ENCODE measurements at regions not wholly inside any gene's neighbourhood (a gene's known extent, or its start where the extent isn't known, plus 50 kb on each side); places are given as distances from the start of the nearest gene placed in this dataset.

DNA sequence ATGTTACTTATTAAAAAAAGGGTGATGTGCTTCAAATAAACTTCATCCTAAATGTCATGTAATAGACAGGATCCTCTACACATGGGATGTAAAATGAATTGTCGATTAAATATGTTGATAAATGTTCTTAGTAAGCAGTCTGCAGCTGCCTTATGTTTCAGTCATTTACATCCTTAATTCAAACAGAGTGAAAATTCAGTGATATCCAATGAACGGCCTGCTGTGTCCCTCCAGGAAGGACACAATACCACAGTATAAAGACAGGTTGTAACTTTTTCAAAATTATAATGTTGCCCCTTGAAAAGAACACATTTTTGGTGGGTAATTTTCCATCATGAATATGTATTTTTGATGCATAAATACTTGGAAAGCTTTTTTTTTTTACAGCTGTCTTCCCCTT, 266.5 kb upstream of the SEMA3A start:
- Histone ChIP-seq H3K9me2 (ENCODE audit: insufficient read depth) (no peaks in the 10 kb centered on the region), H4K20me1 (ENCODE audit: insufficient read depth) (no peaks in the 10 kb centered on the region), H3K36me3 (ENCODE audit: control insufficient read depth in 1 of 2, insufficient read depth in 2 of 2, low read length in 2 of 2) (no peaks in the 10 kb centered on the region), H3K4me3 (replicated peaks in 1 of 2; ENCODE audit: low read depth in 1 of 2, low read length in 2 of 2) (no peak overlapping the region), H3K27ac (ENCODE audit: low read depth, low read length) (no peak overlapping the region), H3K4me2 (ENCODE audit: low read length) (no peak overlapping the region), H3K79me2 (ENCODE audit: insufficient read depth, low read length) (no peaks in the 10 kb centered on the region), H3K27me3 (ENCODE audit: insufficient read depth, low read length) (no peaks in the 10 kb centered on the region), H2AFZ (ENCODE audit: low read depth, low read length, poor library complexity, severe bottlenecking) (peak overlapping the region; percentile 57), H3K9me3 (ENCODE audit: control insufficient read depth in 1 of 2, insufficient read depth in 1 of 2, low read depth in 1 of 2, low read length in 2 of 2) (no peaks in the 10 kb centered on the region), H3K9ac (ENCODE audit: low read length) (no peak overlapping the region), H3K4me1 (ENCODE audit: control insufficient read depth in 1 of 2, insufficient read depth in 2 of 2, low read length in 2 of 2) (no peaks in the 10 kb centered on the region)
- ChIA-PET CTCF (no interaction called here), RAD21 (ENCODE audit: low non-redundant PET in 1 of 2, low total read pairs in 2 of 2, uncharacterized antibody in 2 of 2, unreplicated experiment in 2 of 2) (no interaction called here), POLR2A (no interaction called here)
- intact Hi-C loops (cut with micrococcal nuclease): no loop called here
- DNase-seq (ENCODE audit: low read depth, low spot score) (no peak), ATAC-seq (no peak)
- no TSS peak for BruUV-seq (replicated peaks)
- no peak for TF ChIP-seq POLR2A (IDR thresholded peaks at IDR 0.05; ENCODE audit: borderline replicate concordance, extremely low read depth, insufficient read depth, insufficient read length)
- TF ChIP-seq SRF (IDR thresholded peaks at IDR 0.05; ENCODE audit: low read depth): no peak
- TF ChIP-seq EGR1 (IDR thresholded peaks at IDR 0.05; ENCODE audit: low read depth): no peak
- TF ChIP-seq POLR2AphosphoS5 (IDR thresholded peaks at IDR 0.05; ENCODE audit: low read depth, low read length): no peak
- TF ChIP-seq EZH2phosphoT487 (IDR thresholded peaks at IDR 0.05; ENCODE audit: borderline replicate concordance): no peak
- TF ChIP-seq, protein P1, sequence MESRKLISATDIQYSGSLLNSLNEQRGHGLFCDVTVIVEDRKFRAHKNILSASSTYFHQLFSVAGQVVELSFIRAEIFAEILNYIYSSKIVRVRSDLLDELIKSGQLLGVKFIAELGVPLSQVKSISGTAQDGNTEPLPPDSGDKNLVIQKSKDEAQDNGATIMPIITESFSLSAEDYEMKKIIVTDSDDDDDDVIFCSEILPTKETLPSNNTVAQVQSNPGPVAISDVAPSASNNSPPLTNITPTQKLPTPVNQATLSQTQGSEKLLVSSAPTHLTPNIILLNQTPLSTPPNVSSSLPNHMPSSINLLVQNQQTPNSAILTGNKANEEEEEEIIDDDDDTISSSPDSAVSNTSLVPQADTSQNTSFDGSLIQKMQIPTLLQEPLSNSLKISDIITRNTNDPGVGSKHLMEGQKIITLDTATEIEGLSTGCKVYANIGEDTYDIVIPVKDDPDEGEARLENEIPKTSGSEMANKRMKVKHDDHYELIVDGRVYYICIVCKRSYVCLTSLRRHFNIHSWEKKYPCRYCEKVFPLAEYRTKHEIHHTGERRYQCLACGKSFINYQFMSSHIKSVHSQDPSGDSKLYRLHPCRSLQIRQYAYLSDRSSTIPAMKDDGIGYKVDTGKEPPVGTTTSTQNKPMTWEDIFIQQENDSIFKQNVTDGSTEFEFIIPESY (IDR thresholded peaks at IDR 0.05; ENCODE audit: extremely low read depth, insufficient replicate concordance, low read length): no peak
- TF ChIP-seq, protein P2, sequence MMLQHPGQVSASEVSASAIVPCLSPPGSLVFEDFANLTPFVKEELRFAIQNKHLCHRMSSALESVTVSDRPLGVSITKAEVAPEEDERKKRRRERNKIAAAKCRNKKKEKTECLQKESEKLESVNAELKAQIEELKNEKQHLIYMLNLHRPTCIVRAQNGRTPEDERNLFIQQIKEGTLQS (IDR thresholded peaks at IDR 0.05): no peak
- no peak for TF ChIP-seq ZFX (IDR thresholded peaks at IDR 0.05)
- TF ChIP-seq JUND (IDR thresholded peaks at IDR 0.05): no peak
- TF ChIP-seq, protein P3, sequence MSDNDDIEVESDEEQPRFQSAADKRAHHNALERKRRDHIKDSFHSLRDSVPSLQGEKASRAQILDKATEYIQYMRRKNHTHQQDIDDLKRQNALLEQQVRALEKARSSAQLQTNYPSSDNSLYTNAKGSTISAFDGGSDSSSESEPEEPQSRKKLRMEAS (IDR thresholded peaks at IDR 0.05): no peak
- TF ChIP-seq CEBPB (IDR thresholded peaks at IDR 0.05; ENCODE audit: low read depth): no peak
- no peak for TF ChIP-seq EZH2 (IDR thresholded peaks at IDR 0.05)
- TF ChIP-seq YY1 (IDR thresholded peaks at IDR 0.05; ENCODE audit: extremely low read depth, insufficient replicate concordance, low read depth, low read length): no peak
- TF ChIP-seq, protein P4, sequence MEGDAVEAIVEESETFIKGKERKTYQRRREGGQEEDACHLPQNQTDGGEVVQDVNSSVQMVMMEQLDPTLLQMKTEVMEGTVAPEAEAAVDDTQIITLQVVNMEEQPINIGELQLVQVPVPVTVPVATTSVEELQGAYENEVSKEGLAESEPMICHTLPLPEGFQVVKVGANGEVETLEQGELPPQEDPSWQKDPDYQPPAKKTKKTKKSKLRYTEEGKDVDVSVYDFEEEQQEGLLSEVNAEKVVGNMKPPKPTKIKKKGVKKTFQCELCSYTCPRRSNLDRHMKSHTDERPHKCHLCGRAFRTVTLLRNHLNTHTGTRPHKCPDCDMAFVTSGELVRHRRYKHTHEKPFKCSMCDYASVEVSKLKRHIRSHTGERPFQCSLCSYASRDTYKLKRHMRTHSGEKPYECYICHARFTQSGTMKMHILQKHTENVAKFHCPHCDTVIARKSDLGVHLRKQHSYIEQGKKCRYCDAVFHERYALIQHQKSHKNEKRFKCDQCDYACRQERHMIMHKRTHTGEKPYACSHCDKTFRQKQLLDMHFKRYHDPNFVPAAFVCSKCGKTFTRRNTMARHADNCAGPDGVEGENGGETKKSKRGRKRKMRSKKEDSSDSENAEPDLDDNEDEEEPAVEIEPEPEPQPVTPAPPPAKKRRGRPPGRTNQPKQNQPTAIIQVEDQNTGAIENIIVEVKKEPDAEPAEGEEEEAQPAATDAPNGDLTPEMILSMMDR (IDR thresholded peaks at IDR 0.05 in 2 of 3, conservative IDR thresholded peaks at IDR 0.05 in 1 of 3; ENCODE audit: borderline replicate concordance in 1 of 3, insufficient read depth in 1 of 3, low read depth in 2 of 3, low read length in 2 of 3): no peak

Data from HCT116 (cell line).